Large intestine (tissue), 3 donors: ENCODE measurements at regions not wholly inside any gene's neighbourhood (a gene's known extent, or its start where the extent isn't known, plus 50 kb on each side); places are given as distances from the start of the nearest gene placed in this dataset.
A peak's percentile ranks its signal among the peaks of the same experiment; 100 is the strongest.

ENCODE experiments used
- DNase-seq, 2 donors: peaks; one replicate each; pipeline versions ENCODE4 v3.0.0 to v3.0.0-alpha.2; 2013
- H3K27ac ChIP-seq: one replicate; pipeline ENCODE4 v1.5.1; 2013; ENCODE audit warnings: low read length
- H3K27me3 ChIP-seq: 2 replicates; pipeline ENCODE4 v1.6.1; 2013; ENCODE audit warnings: low read length; ENCODE audit not compliant: control insufficient read depth, insufficient read depth
- H3K36me3 ChIP-seq: 2 replicates; pipeline ENCODE4 v1.6.1; 2013; ENCODE audit warnings: low read length; ENCODE audit not compliant: control insufficient read depth, insufficient read depth
- H3K4me1 ChIP-seq: one replicate; pipeline ENCODE4 v1.6.1; 2013; ENCODE audit warnings: low read length; ENCODE audit not compliant: control insufficient read depth, insufficient read depth
- H3K4me3 ChIP-seq: one replicate; pipeline ENCODE4 v1.5.1; 2013; ENCODE audit warnings: low read length
- H3K9me3 ChIP-seq: one replicate; pipeline ENCODE4 v1.6.1; 2013; ENCODE audit warnings: mild to moderate bottlenecking, low read depth, low read length, moderate library complexity; ENCODE audit not compliant: control insufficient read depth
- WGBS: methylation state at CpG from one replicate; pipeline ENCODE4 v1.1.5; 2013; ENCODE audit warnings: low lambda C conversion rate; ENCODE audit not compliant: insufficient coverage; 5-methylcytosine and 5-hydroxymethylcytosine counted together

DNA sequence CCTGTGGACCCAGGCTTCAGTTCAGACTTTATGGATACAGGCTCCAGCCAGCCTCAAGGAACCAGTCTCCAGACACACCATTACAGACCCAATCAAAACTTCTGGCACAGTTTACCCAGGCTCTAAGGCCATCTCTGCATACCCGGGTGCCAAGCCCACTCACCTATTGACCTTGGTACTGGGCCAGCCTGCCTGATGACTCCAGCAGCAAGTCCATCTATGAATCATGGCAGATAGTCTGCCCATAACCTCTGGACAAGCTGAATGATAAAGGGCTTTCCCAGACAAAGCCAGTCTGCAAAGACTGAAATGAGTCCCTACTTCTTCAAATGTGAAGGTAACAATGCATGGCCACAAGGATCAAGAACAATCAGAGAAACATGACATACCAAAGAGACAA, 1327.1 kb upstream of the C9orf72 start:
- H3K4me1 ChIP-seq: no peaks in the 10 kb centered on the region
- no peak for DNase-seq
- H3K36me3 ChIP-seq: no peaks in the 10 kb centered on the region
- WGBS: no CpG with 5 or more reads among the region's 1 CpG
- no peak overlapping the region for H3K27ac ChIP-seq
- H3K27me3 ChIP-seq: no peaks in the 10 kb centered on the region
- peaks cover 3% of the 10 kb centered on the region for H3K9me3 ChIP-seq
- H3K4me3 ChIP-seq: no peak overlapping the region

DNA sequence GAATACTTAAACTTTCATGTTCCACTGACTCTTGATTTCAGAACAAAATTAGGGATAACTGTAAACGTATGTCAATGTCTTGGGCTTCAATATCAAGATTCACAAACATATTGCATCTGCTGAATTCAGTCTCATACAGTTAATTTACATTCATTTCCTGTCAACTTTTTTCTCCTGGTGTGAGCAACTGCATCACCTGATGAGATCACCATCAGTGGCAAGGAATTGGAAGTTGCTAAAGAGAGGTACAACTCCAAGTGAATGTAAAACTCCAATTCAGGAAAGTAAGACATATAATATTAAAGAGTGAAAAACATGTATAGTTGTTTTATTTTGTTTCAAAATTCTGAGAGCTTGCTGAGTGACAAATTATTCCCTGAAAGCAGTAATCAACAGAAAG, 1336.2 kb upstream of the C9orf72 start:
- DNase-seq: no peak
- Histone ChIP-seq H3K4me1 (no peaks in the 10 kb centered on the region), H3K27me3 (no peaks in the 10 kb centered on the region), H3K9me3 (no peaks in the 10 kb centered on the region), H3K27ac (no peak overlapping the region), H3K36me3 (no peaks in the 10 kb centered on the region), H3K4me3 (no peak overlapping the region)
- WGBS: no CpG with 5 or more reads among the region's 1 CpG

DNA sequence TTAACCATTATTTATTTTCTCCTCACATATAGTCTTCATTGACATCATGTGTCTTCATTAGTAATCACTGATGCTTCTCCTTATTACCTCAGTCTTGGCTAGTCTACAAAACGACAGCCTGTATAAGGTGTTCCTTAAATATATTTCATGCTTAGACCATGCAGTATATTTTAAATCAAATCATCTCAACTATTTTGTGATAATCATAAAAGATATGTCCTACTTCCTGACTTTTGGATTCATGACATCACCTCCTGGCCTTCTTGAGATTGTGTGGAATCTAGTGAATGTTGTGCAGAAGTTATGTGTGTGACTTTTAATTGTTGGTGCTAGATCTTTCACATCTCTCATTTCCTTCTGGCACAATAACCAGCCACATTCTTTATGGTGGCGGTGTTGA, 1339.3 kb upstream of the C9orf72 start:
- Histone ChIP-seq H3K36me3 (no peaks in the 10 kb centered on the region), H3K9me3 (no peaks in the 10 kb centered on the region), H3K27me3 (no peaks in the 10 kb centered on the region), H3K4me3 (no peak overlapping the region), H3K4me1 (peaks cover 5% of the 10 kb centered on the region), H3K27ac (no peak overlapping the region)
- no peak for DNase-seq
- WGBS: 100% methylated on average over 1 of the region's 2 CpGs

DNA sequence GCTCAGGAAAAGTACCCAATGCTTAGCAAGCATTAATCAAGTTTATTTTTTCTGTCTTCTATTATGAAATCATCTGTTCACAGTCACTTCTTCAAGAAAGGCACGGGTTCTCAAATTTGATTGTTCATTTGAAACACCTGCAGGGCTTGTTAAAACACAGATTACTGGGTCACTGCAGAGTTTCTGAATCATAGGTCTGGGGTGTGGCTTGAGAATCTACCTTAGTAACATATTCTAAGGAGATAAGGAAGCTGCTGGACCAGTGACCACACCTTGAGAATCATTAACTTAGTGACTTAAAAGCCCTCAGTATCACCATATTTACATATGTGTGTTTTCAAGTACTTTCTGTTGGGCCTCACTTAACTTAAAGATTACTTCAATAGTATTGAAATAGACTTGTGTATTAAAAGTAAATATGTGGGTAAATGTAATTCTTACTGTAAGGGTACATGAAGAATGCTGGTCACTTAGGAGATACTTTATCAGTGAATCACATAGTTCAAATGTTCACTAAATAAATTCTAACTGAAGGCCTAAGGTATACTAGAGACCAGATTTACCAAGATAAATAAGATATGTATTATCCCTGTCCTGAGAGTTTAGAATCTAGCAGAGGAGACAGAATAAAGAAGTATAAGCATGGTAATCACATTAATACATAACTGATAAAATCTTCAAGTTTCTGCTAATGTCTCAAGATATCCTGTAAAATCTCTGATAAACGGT, 1342.1 kb upstream of the C9orf72 start:
- Histone ChIP-seq H3K4me1 (peaks cover 5% of the 10 kb centered on the region), H3K27ac (no peak overlapping the region), H3K4me3 (no peak overlapping the region), H3K36me3 (no peaks in the 10 kb centered on the region), H3K9me3 (no peaks in the 10 kb centered on the region), H3K27me3 (no peaks in the 10 kb centered on the region)
- peak; percentile 57 to 63 for DNase-seq
- whole genome bisulfite sequencing: 80% methylated on average over 1 of the region's 2 CpGs

DNA sequence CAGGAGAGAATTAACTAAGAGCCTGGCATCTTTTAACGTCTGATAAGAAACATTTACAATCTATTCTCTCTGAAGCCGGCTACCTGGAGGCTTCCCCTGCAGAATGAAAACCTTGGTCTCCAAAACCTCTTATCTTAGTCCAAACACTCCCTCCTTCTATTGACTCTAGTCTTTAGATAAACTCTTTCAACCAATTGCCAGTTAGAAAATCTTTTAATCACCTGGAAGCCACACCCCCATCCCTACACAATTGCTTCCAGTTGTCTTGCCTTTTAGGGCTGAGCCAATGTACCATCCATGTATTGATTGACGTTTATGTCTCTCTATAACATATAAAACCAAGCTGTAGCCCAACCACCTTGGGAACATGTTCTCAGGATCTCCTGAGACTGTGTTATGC, 1343.1 kb upstream of the C9orf72 start:
- Histone ChIP-seq H3K36me3 (no peaks in the 10 kb centered on the region), H3K4me1 (peaks cover 5% of the 10 kb centered on the region), H3K9me3 (no peaks in the 10 kb centered on the region), H3K4me3 (no peak overlapping the region), H3K27me3 (no peaks in the 10 kb centered on the region), H3K27ac (no peak overlapping the region)
- 20% methylated on average over 1 of the region's 3 CpGs for WGBS
- DNase-seq: no peak

DNA sequence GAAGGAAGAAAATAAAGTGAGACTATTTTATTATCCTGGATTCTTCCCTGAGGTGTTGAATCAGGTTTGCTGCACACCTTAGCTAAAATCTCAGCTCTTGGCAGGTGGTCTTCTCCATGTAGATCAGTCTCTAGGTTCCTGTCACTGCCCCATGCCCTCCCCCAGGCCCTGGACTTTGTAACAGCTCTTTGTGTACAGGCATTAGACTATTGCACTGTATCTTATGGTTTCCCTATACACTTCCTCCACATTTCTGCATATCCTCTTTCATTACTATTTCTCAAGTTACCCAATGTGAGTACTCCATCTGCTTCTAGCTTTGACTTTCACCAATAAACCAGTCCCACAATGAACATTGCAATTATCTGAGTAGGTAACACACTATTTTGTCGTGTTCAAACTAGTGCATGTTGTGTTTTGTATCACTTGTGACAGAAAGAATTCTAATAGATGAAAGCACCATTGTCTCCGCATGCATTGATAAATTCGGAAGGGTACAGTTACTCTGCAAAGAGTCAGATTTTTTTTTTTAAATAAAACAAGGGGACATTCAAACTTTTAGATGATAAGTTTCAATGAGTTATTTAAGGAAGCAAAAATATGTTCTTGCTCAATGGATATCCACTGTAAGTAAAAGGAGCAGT, 1348.7 kb upstream of the C9orf72 start:
- Histone ChIP-seq H3K4me3 (no peak overlapping the region), H3K36me3 (no peaks in the 10 kb centered on the region), H3K27me3 (no peaks in the 10 kb centered on the region), H3K4me1 (no peaks in the 10 kb centered on the region), H3K27ac (no peak overlapping the region), H3K9me3 (no peaks in the 10 kb centered on the region)
- DNase-seq: no peak
- 90% methylated on average over 3 of the region's 3 CpGs for WGBS

DNA sequence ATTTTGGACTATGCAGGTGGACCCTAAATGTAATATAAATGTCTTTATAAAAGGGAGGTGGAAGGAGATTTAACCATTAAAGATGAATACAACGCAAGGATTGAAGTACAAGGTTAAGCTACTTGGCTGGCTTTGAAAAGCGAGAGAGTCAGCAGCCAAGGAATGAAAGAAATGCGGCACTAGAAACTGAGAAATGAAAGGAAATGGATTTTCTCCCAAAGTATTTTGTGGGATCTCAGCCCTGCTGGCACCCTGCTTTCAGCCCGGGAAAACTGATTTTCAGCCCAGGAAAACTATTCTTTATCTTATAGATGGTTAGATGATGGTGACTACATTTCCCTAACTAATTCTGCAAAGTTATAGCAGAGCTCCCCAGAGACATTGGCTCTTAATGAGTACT, 1349.6 kb upstream of the C9orf72 start:
- DNase-seq: no peak
- H3K9me3 ChIP-seq: no peaks in the 10 kb centered on the region
- H3K4me3 ChIP-seq: no peak overlapping the region
- H3K36me3 ChIP-seq: no peaks in the 10 kb centered on the region
- 80% methylated on average over 1 of the region's 4 CpGs for WGBS
- H3K4me1 ChIP-seq: no peaks in the 10 kb centered on the region
- no peak overlapping the region for H3K27ac ChIP-seq
- H3K27me3 ChIP-seq: no peaks in the 10 kb centered on the region

DNA sequence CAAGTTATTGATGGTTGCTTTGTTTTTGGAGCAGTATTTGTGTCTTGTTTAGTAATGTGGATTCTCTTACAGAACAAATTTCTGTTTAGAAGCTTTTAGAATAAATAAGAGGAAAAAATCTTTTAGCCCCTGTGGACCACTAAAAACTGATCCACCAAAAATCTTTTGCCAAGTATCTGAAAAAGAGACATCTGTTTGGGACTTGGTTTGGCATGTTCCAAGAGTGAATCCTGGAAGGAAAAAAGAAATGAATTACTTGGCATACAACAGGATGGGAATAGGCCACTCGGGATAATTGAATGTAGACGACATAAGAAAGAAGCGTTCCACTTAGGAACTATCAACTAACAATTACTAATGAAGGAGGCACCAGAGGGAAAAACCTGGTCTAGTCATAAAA, 1350.1 kb upstream of the C9orf72 start:
- 48% methylated on average over 3 of the region's 3 CpGs for WGBS
- no peaks in the 10 kb centered on the region for H3K36me3 ChIP-seq
- no peaks in the 10 kb centered on the region for H3K27me3 ChIP-seq
- H3K4me3 ChIP-seq: no peak overlapping the region
- no peaks in the 10 kb centered on the region for H3K9me3 ChIP-seq
- no peak for DNase-seq
- no peak overlapping the region for H3K27ac ChIP-seq
- no peaks in the 10 kb centered on the region for H3K4me1 ChIP-seq

DNA sequence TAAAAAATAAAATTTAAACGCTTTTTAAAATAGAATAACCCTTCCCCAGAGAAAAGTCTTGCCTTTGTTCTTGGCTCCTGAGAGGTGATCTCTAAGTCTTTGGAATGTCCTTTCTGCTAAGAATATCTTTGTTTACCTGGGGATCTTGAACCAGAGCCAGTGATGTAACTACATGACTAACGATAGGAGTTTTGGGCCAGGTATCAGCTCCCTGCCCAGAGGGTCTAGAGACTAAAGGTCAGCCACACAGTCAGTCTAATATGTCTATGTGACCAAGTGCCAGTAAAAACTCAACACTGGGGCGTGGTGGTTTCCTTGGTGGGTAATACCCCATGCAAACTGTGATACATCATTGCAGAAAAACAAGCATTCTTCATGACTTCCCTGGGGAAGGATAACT, 1351.9 kb upstream of the C9orf72 start:
- no peaks in the 10 kb centered on the region for H3K4me1 ChIP-seq
- no peaks in the 10 kb centered on the region for H3K36me3 ChIP-seq
- no peaks in the 10 kb centered on the region for H3K9me3 ChIP-seq
- no peaks in the 10 kb centered on the region for H3K27me3 ChIP-seq
- 20% methylated on average over 1 of the region's 3 CpGs for WGBS
- no peak overlapping the region for H3K4me3 ChIP-seq
- DNase-seq: no peak
- H3K27ac ChIP-seq: no peak overlapping the region

DNA sequence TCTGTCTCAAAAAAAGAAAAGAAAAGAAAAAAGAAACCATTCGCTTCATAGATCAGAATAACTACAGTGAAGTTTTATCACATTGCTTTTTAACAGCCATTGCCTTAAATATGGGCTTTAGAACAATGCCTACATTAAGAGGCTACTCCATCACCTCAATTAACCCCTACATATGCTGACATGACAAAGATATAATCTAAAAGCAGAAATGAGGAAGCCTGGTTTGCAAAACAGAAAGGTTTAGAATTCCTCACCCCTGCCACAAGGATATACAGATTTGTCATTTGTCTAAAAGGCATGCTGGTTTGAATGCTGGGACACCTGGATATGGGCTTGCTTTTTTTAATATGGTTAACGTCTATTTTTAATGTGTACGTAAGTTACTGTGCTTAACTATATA, 1353.0 kb upstream of the C9orf72 start:
- Histone ChIP-seq H3K9me3 (no peaks in the 10 kb centered on the region), H3K4me1 (no peaks in the 10 kb centered on the region), H3K4me3 (no peak overlapping the region), H3K27ac (no peak overlapping the region), H3K36me3 (no peaks in the 10 kb centered on the region), H3K27me3 (no peaks in the 10 kb centered on the region)
- DNase-seq: no peak
- WGBS: 87% methylated on average over 3 of the region's 3 CpGs

DNA sequence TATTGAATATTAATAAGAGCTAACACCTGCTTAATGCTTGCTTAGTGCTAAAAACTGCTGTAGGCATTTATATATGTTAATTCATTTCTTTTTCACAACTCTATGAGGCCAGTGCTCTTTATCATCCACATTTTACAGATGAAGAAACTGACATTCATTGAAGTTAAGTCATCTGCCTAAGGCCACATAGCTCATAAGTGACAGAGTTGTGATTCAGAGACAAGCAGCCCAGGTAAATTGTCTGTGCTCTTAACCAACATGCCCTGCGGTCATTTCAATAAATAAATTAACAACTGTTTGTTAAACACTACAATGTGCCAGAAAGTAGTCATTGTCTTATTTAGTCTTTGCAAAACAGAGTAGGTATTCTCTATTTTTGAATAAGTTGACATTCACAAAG, 1354.4 kb upstream of the C9orf72 start:
- no peaks in the 10 kb centered on the region for H3K4me1 ChIP-seq
- no peaks in the 10 kb centered on the region for H3K36me3 ChIP-seq
- no peak overlapping the region for H3K27ac ChIP-seq
- no peak for DNase-seq
- H3K9me3 ChIP-seq: no peaks in the 10 kb centered on the region
- H3K4me3 ChIP-seq: no peak overlapping the region
- H3K27me3 ChIP-seq: no peaks in the 10 kb centered on the region
- WGBS: 100% methylated on average over 1 of the region's 1 CpG
